HCT116 (cell line): ENCODE measurements at regions not wholly inside any gene's neighbourhood (a gene's known extent, or its start where the extent isn't known, plus 50 kb on each side); places are given as distances from the start of the nearest gene placed in this dataset.

ENCODE experiments used
- ATAC-seq: fragments of 200-7000 bp; cut with Tn5 transposase; 2 replicates; pipeline ENCODE4 v1.9.1; 2020; ENCODE audit warnings: mild to moderate bottlenecking, moderate library complexity
- BruUV-seq: library from RNA; stranded (reverse); fragments of 400-500 nt; replicated peaks from 2 replicates; lab custom pipeline; 2021; lab: Mats Ljungman, UMichigan
- CTCF ChIA-PET: fragments of 300-600 bp; sonication (Branson Sonifier 250); formaldehyde crosslinking; loops from one replicate; lab custom pipeline; 2021; ENCODE audit warnings: antibody characterized with exemption; lab: Charles Lee
- POLR2A ChIA-PET: fragments of 300-600, 350-600 bp; sonication (Branson Sonifier 250); formaldehyde crosslinking; loops from one replicate; lab custom pipeline; 2021; ENCODE audit warnings: antibody characterized with exemption; lab: Charles Lee
- RAD21 ChIA-PET, 2 experiments: fragments of 300-600 bp; sonication (Branson Sonifier 250); formaldehyde crosslinking; loops; one replicate each; lab custom pipeline; 2023; ENCODE audit warnings: low total read pairs in 2 of 2; ENCODE audit not compliant: uncharacterized antibody in 2 of 2, unreplicated experiment in 2 of 2, low non-redundant PET in 1 of 2; lab: Charles Lee
- DNase-seq: peaks from one replicate; pipeline ENCODE4 v3.0.0-alpha.2; 2010; ENCODE audit warnings: low read depth, low spot score
- H2AFZ ChIP-seq: fragments of 200-600 bp; shearing (Covaris generic), sonication (generic); 2 replicates; pipeline ENCODE4 v1.6.1; 2017; ENCODE audit warnings: low read depth, mixed run types, mixed read lengths, antibody characterized with exemption, low read length; ENCODE audit not compliant: poor library complexity, severe bottlenecking
- H3K27ac ChIP-seq: 2 replicates; pipeline ENCODE4 v1.5.1; 2012; ENCODE audit warnings: low read depth, low read length
- H3K27me3 ChIP-seq: fragments of 200-600 bp; sonication (generic); 2 replicates; pipeline ENCODE4 v1.6.1; 2016; ENCODE audit warnings: mixed run types, low read length, mixed read lengths; ENCODE audit not compliant: insufficient read depth
- H3K36me3 ChIP-seq, 2 experiments: fragments of 200-500 bp in 1 of 2; fragments of 200-600 bp in 1 of 2; sonication (Bioruptor generic) in 1 of 2; sonication (generic) in 1 of 2; 2 replicates each; pipeline versions ENCODE4 v1.5.1 to v1.6.1; 2014 to 2016; ENCODE audit warnings: low read length in 2 of 2, inconsistent platforms in 1 of 2, mixed read lengths in 1 of 2, mixed run types in 1 of 2; ENCODE audit not compliant: insufficient read depth in 2 of 2, control insufficient read depth in 1 of 2
- H3K4me1 ChIP-seq, 2 experiments: fragments of 200-600 bp in 1 of 2; sonication (generic) in 1 of 2; 2 replicates each; pipeline versions ENCODE4 v1.5.1 to v1.6.1; 2012 to 2017; ENCODE audit warnings: low read length in 2 of 2, inconsistent platforms in 1 of 2, mild to moderate bottlenecking in 1 of 2, mixed read lengths in 1 of 2, mixed run types in 1 of 2, moderate library complexity in 1 of 2; ENCODE audit not compliant: insufficient read depth in 2 of 2, control insufficient read depth in 1 of 2
- H3K4me2 ChIP-seq: fragments of 200-600 bp; sonication (generic); 2 replicates; pipeline ENCODE4 v1.6.1; 2017; ENCODE audit warnings: mixed run types, low read length, mixed read lengths
- H3K4me3 ChIP-seq, 2 experiments: fragments of 200-600 bp in 1 of 2; sonication (generic) in 1 of 2; replicated peaks in 1 of 2; 2 replicates each; pipeline ENCODE4 v1.5.1; 2011 to 2016; ENCODE audit warnings: low read length in 2 of 2, control low read depth in 1 of 2, low read depth in 1 of 2, mild to moderate bottlenecking in 1 of 2, mixed read lengths in 1 of 2, mixed run types in 1 of 2
- H3K79me2 ChIP-seq: fragments of 200-600 bp; sonication (generic); 2 replicates; pipeline ENCODE4 v1.6.1; 2017; ENCODE audit warnings: mild to moderate bottlenecking, mixed run types, low read length, moderate library complexity, mixed read lengths; ENCODE audit not compliant: insufficient read depth
- H3K9ac ChIP-seq: fragments of 200-600 bp; sonication (generic); 2 replicates; pipeline ENCODE4 v1.6.1; 2016; ENCODE audit warnings: low read length, mixed read lengths
- H3K9me2 ChIP-seq: fragments of 200-600 bp; sonication (generic), shearing (Covaris generic); 2 replicates; pipeline ENCODE4 v1.6.1; 2017; ENCODE audit warnings: mixed run types, mild to moderate bottlenecking, moderate library complexity; ENCODE audit not compliant: insufficient read depth
- H3K9me3 ChIP-seq, 2 experiments: fragments of 200-500 bp in 1 of 2; fragments of 200-600 bp in 1 of 2; sonication (Bioruptor generic) in 1 of 2; sonication (generic) in 1 of 2; 2 replicates each; pipeline ENCODE4 v1.6.1; 2014 to 2017; ENCODE audit warnings: low read length in 2 of 2, mixed read lengths in 2 of 2, inconsistent platforms in 1 of 2, low read depth in 1 of 2, mild to moderate bottlenecking in 1 of 2, mixed run types in 1 of 2, moderate library complexity in 1 of 2; ENCODE audit not compliant: control insufficient read depth in 1 of 2, insufficient read depth in 1 of 2
- H4K20me1 ChIP-seq: fragments of 200-600 bp; sonication (generic), shearing (Covaris generic); 2 replicates; pipeline ENCODE4 v1.6.1; 2017; ENCODE audit warnings: mixed run types, mild to moderate bottlenecking, moderate library complexity; ENCODE audit not compliant: insufficient read depth
- ATF3 ChIP-seq: IDR thresholded peaks from 2 replicates; pipeline ENCODE4 v1.6.1; 2012
- CBX3 ChIP-seq: IDR thresholded peaks from 2 replicates; pipeline ENCODE4 v1.6.1; 2012; ENCODE audit warnings: low read depth
- CTCF ChIP-seq, 3 experiments: fragments of 200-600 bp in 1 of 3; sonication (generic) in 1 of 3; IDR thresholded peaks in 2 of 3; conservative IDR thresholded peaks in 1 of 3; 2 replicates each; pipeline ENCODE4 v1.5.1; 2012 to 2017; ENCODE audit warnings: low read depth in 2 of 3, low read length in 2 of 3, antibody characterized with exemption in 1 of 3, borderline replicate concordance in 1 of 3, control low read depth in 1 of 3, mild to moderate bottlenecking in 1 of 3, mixed read lengths in 1 of 3, mixed run types in 1 of 3, moderate library complexity in 1 of 3; ENCODE audit not compliant: insufficient read depth in 1 of 3
- EZH2 ChIP-seq: fragments of 200-600 bp; sonication (generic); IDR thresholded peaks from 2 replicates; pipeline ENCODE4 v1.6.1; 2017; ENCODE audit warnings: antibody characterized with exemption, mixed run types
- EZH2phosphoT487 ChIP-seq: fragments of 200-600 bp; IDR thresholded peaks from 2 replicates; pipeline ENCODE4 v1.6.1; 2018; ENCODE audit warnings: antibody characterized with exemption, borderline replicate concordance
- FOSL1 ChIP-seq: IDR thresholded peaks from 2 replicates; pipeline ENCODE4 v1.6.1; 2012; ENCODE audit warnings: low read depth
- JUND ChIP-seq: IDR thresholded peaks from 2 replicates; pipeline ENCODE4 v1.6.1; 2012
- MAX ChIP-seq: IDR thresholded peaks from 2 replicates; pipeline ENCODE4 v1.6.1; 2012
- POLR2A ChIP-seq: IDR thresholded peaks from 2 replicates; pipeline ENCODE4 v1.7.0; 2011; ENCODE audit warnings: borderline replicate concordance; ENCODE audit not compliant: insufficient read depth, insufficient read length; ENCODE audit errors: extremely low read depth
- POLR2AphosphoS5 ChIP-seq: IDR thresholded peaks from 2 replicates; pipeline ENCODE4 v1.6.1; 2011; ENCODE audit warnings: mild to moderate bottlenecking, low read depth, low read length, moderate library complexity
- REST ChIP-seq: IDR thresholded peaks from 2 replicates; pipeline ENCODE4 v1.6.1; 2012; ENCODE audit warnings: low read depth
- SIN3A ChIP-seq: IDR thresholded peaks from 2 replicates; pipeline ENCODE4 v1.6.1; 2012; ENCODE audit warnings: low read depth
- SP1 ChIP-seq: IDR thresholded peaks from 2 replicates; pipeline ENCODE4 v1.6.1; 2012; ENCODE audit warnings: low read depth
- TCF7L2 ChIP-seq: IDR thresholded peaks from 2 replicates; pipeline ENCODE4 v1.7.0; 2011; ENCODE audit warnings: borderline replicate concordance, inconsistent platforms; ENCODE audit not compliant: insufficient read depth, insufficient read length; ENCODE audit errors: extremely low read depth
- YY1 ChIP-seq: IDR thresholded peaks from 2 replicates; pipeline ENCODE4 v1.6.1; 2011; ENCODE audit warnings: low read length, low read depth, moderate library complexity, mild to moderate bottlenecking; ENCODE audit not compliant: insufficient replicate concordance; ENCODE audit errors: extremely low read depth
- ZBTB33 ChIP-seq: IDR thresholded peaks from 2 replicates; pipeline ENCODE4 v1.6.1; 2011; ENCODE audit warnings: mild to moderate bottlenecking, low read length, moderate library complexity; ENCODE audit not compliant: insufficient replicate concordance; ENCODE audit errors: extremely low read depth
- ZFX ChIP-seq: fragments of 450-650 bp; IDR thresholded peaks from 2 replicates; pipeline ENCODE4 v1.6.1; 2017
- ZNF274 ChIP-seq: fragments of 200-500 bp; sonication (Bioruptor generic); IDR thresholded peaks from 2 replicates; pipeline ENCODE4 v1.6.1; 2014; ENCODE audit warnings: mild to moderate bottlenecking, low read depth, low read length, inconsistent platforms
- intact Hi-C: fragments of 100-400 bp; cut with micrococcal nuclease; formaldehyde crosslinking; loops from 2 replicates; pipeline ENCODE4 v1.10.0; 2022

GRCh38 chr18:78783564-78783960 is 196.1 kb upstream of the SALL3 start:
- H3K79me2 ChIP-seq = no peaks in the 10 kb centered on the region
- BruUV-seq = no TSS peak
- ATAC-seq = no peak
- H3K27ac ChIP-seq = no peak overlapping the region
- H4K20me1 ChIP-seq = no peaks in the 10 kb centered on the region
- POLR2A ChIA-PET = no interaction called here
- no peaks in the 10 kb centered on the region for H3K9me3 ChIP-seq
- no peaks in the 10 kb centered on the region for H3K36me3 ChIP-seq
- DNase-seq = no peak
- H3K9me2 ChIP-seq = no peaks in the 10 kb centered on the region
- H3K27me3 ChIP-seq = peaks cover 9% of the 10 kb centered on the region
- no peak overlapping the region for H3K9ac ChIP-seq
- intact Hi-C loops = no loop called here
- no peak overlapping the region for H2AFZ ChIP-seq
- H3K4me1 ChIP-seq = no peaks in the 10 kb centered on the region
- no peak overlapping the region for H3K4me2 ChIP-seq
- RAD21 ChIA-PET = no interaction called here
- no peak overlapping the region for H3K4me3 ChIP-seq
- CTCF ChIA-PET = no interaction called here
- no peak for TF ChIP-seq ATF3
- no peak for TF ChIP-seq MAX
- TF ChIP-seq POLR2AphosphoS5 = no peak
- TF ChIP-seq CTCF (IDR thresholded peaks at IDR 0.05 in 2 of 3, conservative IDR thresholded peaks at IDR 0.05 in 1 of 3; ENCODE audit: borderline replicate concordance in 1 of 3, insufficient read depth in 1 of 3, low read depth in 2 of 3, low read length in 2 of 3) = no peak
- TF ChIP-seq FOSL1 = no peak
- TF ChIP-seq TCF7L2 = no peak
- no peak for TF ChIP-seq EZH2phosphoT487
- TF ChIP-seq EZH2 = no peak
- no peak for TF ChIP-seq REST
- no peak for TF ChIP-seq ZFX
- no peak for TF ChIP-seq POLR2A
- no peak for TF ChIP-seq YY1
- TF ChIP-seq JUND = no peak
- no peak for TF ChIP-seq ZNF274
- TF ChIP-seq ZBTB33 = no peak
- TF ChIP-seq CBX3 = no peak
- no peak for TF ChIP-seq SP1
- no peak for TF ChIP-seq SIN3A
